Transverse colon (tissue), 4 donors: ENCODE measurements at regions not wholly inside any gene's neighbourhood (a gene's known extent, or its start where the extent isn't known, plus 50 kb on each side); places are given as distances from the start of the nearest gene placed in this dataset.

Experiments used
- DNase-seq: peaks from one replicate; pipeline ENCODE4 v3.0.0-alpha.2; 2019
- H3K27ac ChIP-seq, 4 donors: fragments of 200-600 bp; sonication (generic); 2 replicates each; pipeline ENCODE4 v1.5.1; 2016 to 2018; ENCODE audit warnings: inconsistent platforms in 4 of 4
- H3K27me3 ChIP-seq: fragments of 200-600 bp; sonication (generic); 2 replicates; pipeline ENCODE4 v1.5.1; 2017; ENCODE audit warnings: inconsistent platforms
- H3K36me3 ChIP-seq, 4 donors: fragments of 200-600 bp; sonication (generic); 2 replicates each; pipeline ENCODE4 v1.5.1; 2017 to 2019; ENCODE audit warnings: inconsistent platforms in 4 of 4
- H3K4me1 ChIP-seq, 4 donors: fragments of 200-600 bp; sonication (generic); 2 replicates each; pipeline ENCODE4 v1.5.1; 2017 to 2020; ENCODE audit warnings: inconsistent platforms in 4 of 4
- H3K4me3 ChIP-seq, 4 donors: fragments of 200-600 bp; sonication (generic); 1 replicate in 1 of 4; 2 replicates in 3 of 4; pipeline versions ENCODE4 v1.5.1 to v1.6.1; 2017 to 2019; ENCODE audit warnings: inconsistent platforms in 4 of 4
- H3K9me3 ChIP-seq, 2 donors: fragments of 200-600 bp; sonication (generic); 2 replicates each; pipeline ENCODE4 v1.5.1; 2017 to 2019; ENCODE audit warnings: inconsistent platforms in 2 of 2
- CTCF ChIP-seq, 5 experiments: fragments of 200-600 bp in 3 of 5; fragments of 450-650 bp in 2 of 5; sonication (generic) in 3 of 5; IDR thresholded peaks; 1 replicate in 2 of 5; 2 replicates in 3 of 5; pipeline ENCODE4 v1.5.1; 2016 to 2017; ENCODE audit warnings: antibody characterized with exemption in 5 of 5, inconsistent platforms in 3 of 5, mild to moderate bottlenecking in 2 of 5, moderate library complexity in 1 of 5
- EP300 ChIP-seq: sonication (generic); formaldehyde crosslinking; IDR thresholded peaks from one replicate; pipeline ENCODE4 v1.6.1; 2017; ENCODE audit warnings: antibody characterized with exemption, low read depth
- POLR2A ChIP-seq: fragments of 450-650 bp; IDR thresholded peaks from one replicate; pipeline ENCODE4 v1.6.1; 2016; ENCODE audit warnings: antibody characterized with exemption, mild to moderate bottlenecking, moderate library complexity
- POLR2AphosphoS5 ChIP-seq, 3 donors: sonication (generic); formaldehyde crosslinking; IDR thresholded peaks; one replicate each; pipeline ENCODE4 v1.6.1; 2016; ENCODE audit warnings: antibody characterized with exemption in 3 of 3
- WGBS, 2 donors: methylation state at CpG; one replicate each; pipeline ENCODE4 v1.1.5; 2018; ENCODE audit warnings: low coverage in 1 of 2; 5-methylcytosine and 5-hydroxymethylcytosine counted together
- in situ Hi-C, 4 donors: fragments of 200-750 bp; cut with MboI; loops; one replicate each; pipeline versions ENCODE4 v1.15.0 to v1.15.1; 2017; ENCODE audit warnings: low sequenced_read_pairs in 3 of 4, low pct_ligation_motif_present in 1 of 4, low pct_unique_long_range_greater_than_20kb in 1 of 4
- intact Hi-C: fragments of 100-400 bp; cut with DNase I; formaldehyde crosslinking; loops from one replicate; pipeline ENCODE4 v1.15.1; 2023; ENCODE audit warnings: low total_unique reads

- intact Hi-C loops (no loop called here), in situ Hi-C loops (no loop called here)
- no peaks in the 10 kb centered on the region for H3K9me3 ChIP-seq
- no peaks in the 10 kb centered on the region for H3K27me3 ChIP-seq
- no peaks in the 10 kb centered on the region for H3K36me3 ChIP-seq
- no peak overlapping the region for H3K27ac ChIP-seq
- no peaks in the 10 kb centered on the region for H3K4me1 ChIP-seq
- no peak overlapping the region for H3K4me3 ChIP-seq
- no peak for DNase-seq
- no peak for TF ChIP-seq CTCF (IDR thresholded peaks at IDR 0.05)
- no peak for TF ChIP-seq POLR2AphosphoS5 (IDR thresholded peaks at IDR 0.05)
- TF ChIP-seq EP300, result no peak
- TF ChIP-seq POLR2A, result no peak
- WGBS, 2 donors, result 57 to 73% methylated on average over 3 of the region's 3 CpGs
Measured at GRCh38 chr1:102365071-102365470, 368.3 kb upstream of the OLFM3 start.

- Histone ChIP-seq H3K4me1 (no peaks in the 10 kb centered on the region), H3K4me3 (no peak overlapping the region), H3K27ac (no peak overlapping the region), H3K27me3 (no peaks in the 10 kb centered on the region), H3K9me3 (no peaks in the 10 kb centered on the region), H3K36me3 (no peaks in the 10 kb centered on the region)
- intact Hi-C loops, result no loop called here
- 75 to 85% methylated on average over 5 of the region's 5 CpGs for WGBS, 2 donors
- in situ Hi-C loops, result no loop called here
- no peak for DNase-seq
- TF ChIP-seq EP300 (no peak), POLR2AphosphoS5 (IDR thresholded peaks at IDR 0.05) (no peak), CTCF (IDR thresholded peaks at IDR 0.05) (no peak), POLR2A (no peak)
Measured at GRCh38 chr1:102336602-102337001, 339.9 kb upstream of the OLFM3 start.

GRCh38 chr1:102318104-102318806 lies 321.5 kb upstream of the OLFM3 start:
- Histone ChIP-seq H3K36me3 (no peaks in the 10 kb centered on the region), H3K4me1 (no peaks in the 10 kb centered on the region), H3K9me3 (no peaks in the 10 kb centered on the region), H3K27ac (no peak overlapping the region), H3K4me3 (no peak overlapping the region), H3K27me3 (no peaks in the 10 kb centered on the region)
- TF ChIP-seq POLR2AphosphoS5 (IDR thresholded peaks at IDR 0.05), result no peak
- TF ChIP-seq EP300, result no peak
- no peak for TF ChIP-seq CTCF (IDR thresholded peaks at IDR 0.05)
- TF ChIP-seq POLR2A, result no peak
- 76 to 84% methylated on average over 4 of the region's 4 CpGs for WGBS, 2 donors
- no peak for DNase-seq
- intact Hi-C loops, result loop anchor here (5.0 kb wide), 1 partner anchor 419 kb away; no protein-coding TSS in a partner anchor
- in situ Hi-C loops, result no loop called here

- no peaks in the 10 kb centered on the region for H3K4me1 ChIP-seq
- no peaks in the 10 kb centered on the region for H3K36me3 ChIP-seq
- in situ Hi-C loops (no loop called here), intact Hi-C loops (loop anchor here (5.0 kb wide), 1 partner anchor 422 kb away; no protein-coding TSS in a partner anchor)
- H3K4me3 ChIP-seq, result no peak overlapping the region
- no peak for DNase-seq
- no peaks in the 10 kb centered on the region for H3K27me3 ChIP-seq
- no peak for TF ChIP-seq CTCF (IDR thresholded peaks at IDR 0.05)
- TF ChIP-seq POLR2AphosphoS5 (IDR thresholded peaks at IDR 0.05), result no peak
- TF ChIP-seq EP300, result no peak
- TF ChIP-seq POLR2A, result no peak
- H3K9me3 ChIP-seq, result no peaks in the 10 kb centered on the region
- H3K27ac ChIP-seq, result no peak overlapping the region
Measured at GRCh38 chr1:102315096-102315495, 318.4 kb upstream of the OLFM3 start.
